ENCODE measurements at regions not wholly inside any gene's neighbourhood (a gene's known extent, or its start where the extent isn't known, plus 50 kb on each side); places are given as distances from the start of the nearest gene placed in this dataset.

- Histone ChIP-seq H3K27ac (ENCODE audit: low read depth, low read length) (no peak overlapping the region), H3K4me3 (ENCODE audit: low read length in 3 of 3) (no peak overlapping the region), H3K36me3 (ENCODE audit: control insufficient read depth in 3 of 3, insufficient read depth in 3 of 3, low read length in 3 of 3) (no peaks in the 10 kb centered on the region), H3K4me1 (ENCODE audit: control insufficient read depth in 3 of 3, insufficient read depth in 3 of 3, low read length in 3 of 3) (no peaks in the 10 kb centered on the region), H3K9me3 (ENCODE audit: control insufficient read depth in 3 of 3, low read length in 3 of 3) (no peaks in the 10 kb centered on the region), H3K9ac (ENCODE audit: low read depth in 1 of 3, low read length in 3 of 3) (no peak overlapping the region), H3K27me3 (ENCODE audit: control insufficient read depth in 3 of 3, insufficient read depth in 3 of 3, low read length in 3 of 3) (no peaks in the 10 kb centered on the region)
These were observed 248.7 kb downstream of the SOX11 start for GRCh38 chr2:5940596-5941535.

- H3K9ac ChIP-seq (ENCODE audit: low read depth in 1 of 3, low read length in 3 of 3): no peak overlapping the region
- no peak overlapping the region for H3K27ac ChIP-seq (ENCODE audit: low read depth, low read length)
- H3K27me3 ChIP-seq (ENCODE audit: control insufficient read depth in 3 of 3, insufficient read depth in 3 of 3, low read length in 3 of 3): no peaks in the 10 kb centered on the region
- H3K4me1 ChIP-seq (ENCODE audit: control insufficient read depth in 3 of 3, insufficient read depth in 3 of 3, low read length in 3 of 3): no peaks in the 10 kb centered on the region
- no peaks in the 10 kb centered on the region for H3K9me3 ChIP-seq (ENCODE audit: control insufficient read depth in 3 of 3, low read length in 3 of 3)
- H3K36me3 ChIP-seq (ENCODE audit: control insufficient read depth in 3 of 3, insufficient read depth in 3 of 3, low read length in 3 of 3): no peaks in the 10 kb centered on the region
- no peak overlapping the region for H3K4me3 ChIP-seq (ENCODE audit: low read length in 3 of 3)
These were observed 250.0 kb downstream of the SOX11 start for GRCh38 chr2:5942204-5942603.

GRCh38 chr2:5945742-5946141 lies 253.6 kb downstream of the SOX11 start:
- Histone ChIP-seq H3K4me3 (ENCODE audit: low read length in 3 of 3) (no peak overlapping the region), H3K4me1 (ENCODE audit: control insufficient read depth in 3 of 3, insufficient read depth in 3 of 3, low read length in 3 of 3) (no peaks in the 10 kb centered on the region), H3K9ac (ENCODE audit: low read depth in 1 of 3, low read length in 3 of 3) (no peak overlapping the region), H3K27me3 (ENCODE audit: control insufficient read depth in 3 of 3, insufficient read depth in 3 of 3, low read length in 3 of 3) (no peaks in the 10 kb centered on the region), H3K36me3 (ENCODE audit: control insufficient read depth in 3 of 3, insufficient read depth in 3 of 3, low read length in 3 of 3) (no peaks in the 10 kb centered on the region), H3K27ac (ENCODE audit: low read depth, low read length) (no peak overlapping the region), H3K9me3 (ENCODE audit: control insufficient read depth in 3 of 3, low read length in 3 of 3) (no peaks in the 10 kb centered on the region)

- Histone ChIP-seq H3K36me3 (ENCODE audit: control insufficient read depth in 3 of 3, insufficient read depth in 3 of 3, low read length in 3 of 3) (no peaks in the 10 kb centered on the region), H3K27ac (ENCODE audit: low read depth, low read length) (no peak overlapping the region), H3K27me3 (ENCODE audit: control insufficient read depth in 3 of 3, insufficient read depth in 3 of 3, low read length in 3 of 3) (no peaks in the 10 kb centered on the region), H3K4me3 (ENCODE audit: low read length in 3 of 3) (no peak overlapping the region), H3K9ac (ENCODE audit: low read depth in 1 of 3, low read length in 3 of 3) (no peak overlapping the region), H3K9me3 (ENCODE audit: control insufficient read depth in 3 of 3, low read length in 3 of 3) (no peaks in the 10 kb centered on the region), H3K4me1 (ENCODE audit: control insufficient read depth in 3 of 3, insufficient read depth in 3 of 3, low read length in 3 of 3) (no peaks in the 10 kb centered on the region)
These were observed 254.3 kb downstream of the SOX11 start for GRCh38 chr2:5946225-5947115.

- H3K9ac ChIP-seq (ENCODE audit: low read depth in 1 of 3, low read length in 3 of 3): no peak overlapping the region
- H3K9me3 ChIP-seq (ENCODE audit: control insufficient read depth in 3 of 3, low read length in 3 of 3): no peaks in the 10 kb centered on the region
- no peak overlapping the region for H3K27ac ChIP-seq (ENCODE audit: low read depth, low read length)
- H3K4me1 ChIP-seq (ENCODE audit: control insufficient read depth in 3 of 3, insufficient read depth in 3 of 3, low read length in 3 of 3): no peaks in the 10 kb centered on the region
- no peaks in the 10 kb centered on the region for H3K36me3 ChIP-seq (ENCODE audit: control insufficient read depth in 3 of 3, insufficient read depth in 3 of 3, low read length in 3 of 3)
- no peak overlapping the region for H3K4me3 ChIP-seq (ENCODE audit: low read length in 3 of 3)
- H3K27me3 ChIP-seq (ENCODE audit: control insufficient read depth in 3 of 3, insufficient read depth in 3 of 3, low read length in 3 of 3): no peaks in the 10 kb centered on the region
These were observed 258.6 kb downstream of the SOX11 start for GRCh38 chr2:5950736-5951135.

GRCh38 chr2:5951471-5951870 lies 259.3 kb downstream of the SOX11 start:
- H3K9ac ChIP-seq (ENCODE audit: low read depth in 1 of 3, low read length in 3 of 3): no peak overlapping the region
- H3K36me3 ChIP-seq (ENCODE audit: control insufficient read depth in 3 of 3, insufficient read depth in 3 of 3, low read length in 3 of 3): no peaks in the 10 kb centered on the region
- H3K9me3 ChIP-seq (ENCODE audit: control insufficient read depth in 3 of 3, low read length in 3 of 3): no peaks in the 10 kb centered on the region
- H3K4me1 ChIP-seq (ENCODE audit: control insufficient read depth in 3 of 3, insufficient read depth in 3 of 3, low read length in 3 of 3): no peaks in the 10 kb centered on the region
- no peak overlapping the region for H3K27ac ChIP-seq (ENCODE audit: low read depth, low read length)
- no peaks in the 10 kb centered on the region for H3K27me3 ChIP-seq (ENCODE audit: control insufficient read depth in 3 of 3, insufficient read depth in 3 of 3, low read length in 3 of 3)
- H3K4me3 ChIP-seq (ENCODE audit: low read length in 3 of 3): no peak overlapping the region

GRCh38 chr2:5953525-5953924 lies 261.3 kb downstream of the SOX11 start:
- no peaks in the 10 kb centered on the region for H3K36me3 ChIP-seq (ENCODE audit: control insufficient read depth in 3 of 3, insufficient read depth in 3 of 3, low read length in 3 of 3)
- no peaks in the 10 kb centered on the region for H3K4me1 ChIP-seq (ENCODE audit: control insufficient read depth in 3 of 3, insufficient read depth in 3 of 3, low read length in 3 of 3)
- H3K4me3 ChIP-seq (ENCODE audit: low read length in 3 of 3): no peak overlapping the region
- no peaks in the 10 kb centered on the region for H3K27me3 ChIP-seq (ENCODE audit: control insufficient read depth in 3 of 3, insufficient read depth in 3 of 3, low read length in 3 of 3)
- H3K9ac ChIP-seq (ENCODE audit: low read depth in 1 of 3, low read length in 3 of 3): no peak overlapping the region
- H3K27ac ChIP-seq (ENCODE audit: low read depth, low read length): no peak overlapping the region
- H3K9me3 ChIP-seq (ENCODE audit: control insufficient read depth in 3 of 3, low read length in 3 of 3): no peaks in the 10 kb centered on the region

- no peaks in the 10 kb centered on the region for H3K36me3 ChIP-seq (ENCODE audit: control insufficient read depth in 3 of 3, insufficient read depth in 3 of 3, low read length in 3 of 3)
- no peaks in the 10 kb centered on the region for H3K4me1 ChIP-seq (ENCODE audit: control insufficient read depth in 3 of 3, insufficient read depth in 3 of 3, low read length in 3 of 3)
- H3K27me3 ChIP-seq (ENCODE audit: control insufficient read depth in 3 of 3, insufficient read depth in 3 of 3, low read length in 3 of 3): no peaks in the 10 kb centered on the region
- H3K27ac ChIP-seq (ENCODE audit: low read depth, low read length): no peak overlapping the region
- no peak overlapping the region for H3K4me3 ChIP-seq (ENCODE audit: low read length in 3 of 3)
- no peak overlapping the region for H3K9ac ChIP-seq (ENCODE audit: low read depth in 1 of 3, low read length in 3 of 3)
- H3K9me3 ChIP-seq (ENCODE audit: control insufficient read depth in 3 of 3, low read length in 3 of 3): no peaks in the 10 kb centered on the region
These were observed 262.3 kb downstream of the SOX11 start for GRCh38 chr2:5954509-5954908.

GRCh38 chr2:5955921-5956320 lies 263.7 kb downstream of the SOX11 start:
- H3K4me1 ChIP-seq (ENCODE audit: control insufficient read depth in 3 of 3, insufficient read depth in 3 of 3, low read length in 3 of 3): no peaks in the 10 kb centered on the region
- no peaks in the 10 kb centered on the region for H3K36me3 ChIP-seq (ENCODE audit: control insufficient read depth in 3 of 3, insufficient read depth in 3 of 3, low read length in 3 of 3)
- H3K27me3 ChIP-seq (ENCODE audit: control insufficient read depth in 3 of 3, insufficient read depth in 3 of 3, low read length in 3 of 3): no peaks in the 10 kb centered on the region
- no peak overlapping the region for H3K27ac ChIP-seq (ENCODE audit: low read depth, low read length)
- H3K9ac ChIP-seq (ENCODE audit: low read depth in 1 of 3, low read length in 3 of 3): no peak overlapping the region
- H3K4me3 ChIP-seq (ENCODE audit: low read length in 3 of 3): no peak overlapping the region
- H3K9me3 ChIP-seq (ENCODE audit: control insufficient read depth in 3 of 3, low read length in 3 of 3): no peaks in the 10 kb centered on the region

All from skeletal muscle tissue (tissue), 3 donors.